ENCODE measurements at regions not wholly inside any gene's neighbourhood (a gene's known extent, or its start where the extent isn't known, plus 50 kb on each side); places are given as distances from the start of the nearest gene placed in this dataset.

- TF ChIP-seq GABPA (IDR thresholded peaks at IDR 0.05 in 1 of 2, conservative IDR thresholded peaks at IDR 0.05 in 1 of 2) (no peak), SP1 (IDR thresholded peaks at IDR 0.05) (no peak), CTCF (IDR thresholded peaks at IDR 0.05; ENCODE audit: low read depth, low read length, missing input control) (no peak), JUND (IDR thresholded peaks at IDR 0.05) (no peak), RAD21 (IDR thresholded peaks at IDR 0.05) (no peak), ATF3 (IDR thresholded peaks at IDR 0.05) (no peak), REST (IDR thresholded peaks at IDR 0.05) (no peak), EGR1 (IDR thresholded peaks at IDR 0.05; ENCODE audit: low read depth in 2 of 2) (no peak), MAX (IDR thresholded peaks at IDR 0.05) (no peak), NR2F2 (IDR thresholded peaks at IDR 0.05) (no peak), FOXA2 (IDR thresholded peaks at IDR 0.05) (no peak)
Observed at GRCh38 chr11:80523057-80523456, 1082.2 kb upstream of the TENM4 start.

Data from liver (tissue), 3 donors.